ENCODE measurements at regions not wholly inside any gene's neighbourhood (a gene's known extent, or its start where the extent isn't known, plus 50 kb on each side); places are given as distances from the start of the nearest gene placed in this dataset.
"Not testable (repeated sequence)": the region's sequence is repeated elsewhere in the genome, so short reads cannot be mapped to it uniquely, and the experiment has no call there.

DNA sequence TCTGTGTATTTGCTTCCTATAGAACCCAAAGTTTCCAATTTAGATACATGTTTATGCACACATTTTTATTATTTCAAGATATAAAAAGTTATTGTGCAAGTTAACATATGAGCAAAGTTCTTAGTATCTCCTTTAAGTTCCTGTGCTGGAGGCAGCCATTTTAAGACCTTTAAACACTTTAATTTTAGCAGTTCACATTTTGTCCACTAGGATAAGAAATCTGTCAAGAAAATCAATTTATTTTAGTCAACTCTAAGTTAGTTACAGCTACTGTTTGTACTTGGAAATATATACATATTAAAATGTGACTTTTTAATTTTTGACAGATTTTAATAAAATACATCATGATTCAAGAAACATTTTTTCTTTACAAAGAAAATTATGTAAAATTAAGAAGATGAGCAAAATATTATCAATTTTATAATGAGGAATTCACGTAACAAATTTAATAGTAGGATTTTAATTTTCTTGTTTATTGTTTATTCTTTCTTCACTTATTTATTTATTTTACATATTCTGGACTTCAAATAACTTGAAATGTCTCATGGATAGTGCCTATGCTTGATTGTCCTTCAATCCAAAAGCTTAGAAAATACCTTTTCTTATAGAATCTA, 402.6 kb upstream of the GBE1 start:
- ATAC-seq (ENCODE audit: low read depth) = no peak
- H3K4me1 Mint-ChIP-seq = no peaks in the 10 kb centered on the region
- H3K27ac Mint-ChIP-seq = no peak overlapping the region
- H3K9me3 Mint-ChIP-seq = no peaks in the 10 kb centered on the region
- DNase-seq = no peak
- POLR2A ChIA-PET = no interaction called here
- H3K27me3 Mint-ChIP-seq = no peaks in the 10 kb centered on the region
- no peak overlapping the region for H3K4me3 Mint-ChIP-seq
- no peaks in the 10 kb centered on the region for H3K36me3 Mint-ChIP-seq

DNA sequence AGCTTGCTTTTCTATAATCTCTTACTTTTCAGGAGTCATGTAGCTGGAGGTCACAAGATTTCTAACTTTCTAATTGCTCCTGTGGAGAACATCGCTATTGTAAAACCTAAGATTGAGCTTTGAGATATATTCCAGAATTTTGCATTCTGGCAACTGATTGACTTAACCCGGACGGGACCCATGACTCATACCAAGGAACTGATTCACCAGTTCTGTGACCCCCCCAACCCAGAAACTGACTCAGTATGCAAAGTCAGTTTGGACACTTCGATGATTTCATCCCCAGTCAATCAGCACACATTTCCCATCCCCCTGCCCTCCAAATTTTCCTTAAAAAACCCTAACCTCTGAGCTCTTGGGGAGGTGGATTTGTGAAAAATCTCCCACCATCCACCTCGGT, 396.5 kb upstream of the GBE1 start:
- DNase-seq = no peak
- Mint-ChIP-seq H3K4me3 (no peak overlapping the region), H3K27me3 (no peaks in the 10 kb centered on the region), H3K36me3 (no peaks in the 10 kb centered on the region), H3K4me1 (no peaks in the 10 kb centered on the region), H3K27ac (no peak overlapping the region), H3K9me3 (no peaks in the 10 kb centered on the region)
- no peak for ATAC-seq (ENCODE audit: low read depth)
- POLR2A ChIA-PET = no interaction called here

DNA sequence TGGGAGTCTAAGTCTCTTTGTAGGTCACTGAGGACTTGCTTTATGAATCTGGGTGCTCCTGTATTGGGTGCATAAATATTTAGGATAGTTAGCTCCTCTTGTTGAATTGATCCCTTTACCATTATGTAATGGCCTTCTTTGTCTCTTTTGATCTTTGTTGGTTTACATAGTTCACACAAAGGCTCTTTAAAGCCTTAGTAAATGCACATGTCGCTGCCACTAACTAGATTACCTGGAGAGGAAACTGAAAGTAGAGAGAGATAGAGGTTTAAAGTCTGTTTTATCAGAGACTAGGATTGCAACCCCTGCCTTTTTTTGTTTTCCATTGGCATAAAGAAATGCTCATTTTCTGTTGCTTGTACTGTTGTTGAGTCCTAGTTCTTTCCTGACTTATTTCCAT, 392.4 kb upstream of the GBE1 start:
- POLR2A ChIA-PET; DNase-seq; H3K4me1 Mint-ChIP-seq; H3K27me3 Mint-ChIP-seq; H3K27ac Mint-ChIP-seq; H3K4me3 Mint-ChIP-seq; H3K36me3 Mint-ChIP-seq; H3K9me3 Mint-ChIP-seq; ATAC-seq (ENCODE audit: low read depth): not testable (repeated sequence)

DNA sequence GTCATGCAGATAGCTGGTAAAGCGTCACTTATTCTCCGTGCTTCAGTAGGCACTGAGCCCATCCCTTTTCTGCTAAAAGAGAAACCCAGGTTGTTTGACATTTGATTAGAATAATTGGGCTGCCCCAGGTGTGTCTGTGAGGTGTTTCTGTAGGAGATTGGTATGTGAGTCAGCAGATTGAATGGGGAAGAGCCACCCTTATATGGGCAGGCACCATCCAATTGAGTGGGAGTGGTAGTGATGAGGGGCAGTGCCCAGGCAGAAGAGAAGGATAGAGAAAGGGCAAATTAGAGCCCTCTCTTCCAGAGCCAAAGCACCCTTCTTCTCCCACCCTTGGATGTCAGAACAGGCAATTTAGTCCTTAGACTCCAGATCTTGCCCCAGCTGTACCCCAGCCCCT, 384.3 kb upstream of the GBE1 start:
- no peaks in the 10 kb centered on the region for H3K27me3 Mint-ChIP-seq
- no peak overlapping the region for H3K4me3 Mint-ChIP-seq
- ATAC-seq (ENCODE audit: low read depth) (no peak), DNase-seq (no peak)
- POLR2A ChIA-PET = no interaction called here
- no peaks in the 10 kb centered on the region for H3K9me3 Mint-ChIP-seq
- no peak overlapping the region for H3K27ac Mint-ChIP-seq
- no peaks in the 10 kb centered on the region for H3K4me1 Mint-ChIP-seq
- no peaks in the 10 kb centered on the region for H3K36me3 Mint-ChIP-seq

DNA sequence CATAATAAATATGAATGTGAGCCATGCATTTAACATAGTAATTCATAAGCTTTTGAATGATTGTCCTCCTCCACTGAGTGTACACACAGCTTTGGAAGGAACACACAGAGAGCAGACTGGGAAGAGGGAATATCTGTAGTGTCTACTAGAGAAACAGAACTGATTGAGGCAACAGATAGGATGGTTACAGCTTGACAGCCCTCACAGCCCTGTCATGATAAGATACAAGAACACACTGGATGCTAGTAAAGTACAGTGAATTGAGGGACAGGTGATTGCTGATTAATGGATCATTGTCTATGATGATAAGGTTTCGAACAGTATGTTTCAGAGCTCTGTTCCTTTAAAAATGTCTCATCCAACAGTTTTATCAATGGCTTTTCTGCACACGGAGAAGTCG, 383.4 kb upstream of the GBE1 start:
- Mint-ChIP-seq H3K9me3 (no peaks in the 10 kb centered on the region), H3K27ac (no peak overlapping the region), H3K27me3 (no peaks in the 10 kb centered on the region), H3K4me3 (no peak overlapping the region), H3K4me1 (no peaks in the 10 kb centered on the region), H3K36me3 (no peaks in the 10 kb centered on the region)
- POLR2A ChIA-PET = no interaction called here
- ATAC-seq (ENCODE audit: low read depth) (no peak), DNase-seq (no peak)

DNA sequence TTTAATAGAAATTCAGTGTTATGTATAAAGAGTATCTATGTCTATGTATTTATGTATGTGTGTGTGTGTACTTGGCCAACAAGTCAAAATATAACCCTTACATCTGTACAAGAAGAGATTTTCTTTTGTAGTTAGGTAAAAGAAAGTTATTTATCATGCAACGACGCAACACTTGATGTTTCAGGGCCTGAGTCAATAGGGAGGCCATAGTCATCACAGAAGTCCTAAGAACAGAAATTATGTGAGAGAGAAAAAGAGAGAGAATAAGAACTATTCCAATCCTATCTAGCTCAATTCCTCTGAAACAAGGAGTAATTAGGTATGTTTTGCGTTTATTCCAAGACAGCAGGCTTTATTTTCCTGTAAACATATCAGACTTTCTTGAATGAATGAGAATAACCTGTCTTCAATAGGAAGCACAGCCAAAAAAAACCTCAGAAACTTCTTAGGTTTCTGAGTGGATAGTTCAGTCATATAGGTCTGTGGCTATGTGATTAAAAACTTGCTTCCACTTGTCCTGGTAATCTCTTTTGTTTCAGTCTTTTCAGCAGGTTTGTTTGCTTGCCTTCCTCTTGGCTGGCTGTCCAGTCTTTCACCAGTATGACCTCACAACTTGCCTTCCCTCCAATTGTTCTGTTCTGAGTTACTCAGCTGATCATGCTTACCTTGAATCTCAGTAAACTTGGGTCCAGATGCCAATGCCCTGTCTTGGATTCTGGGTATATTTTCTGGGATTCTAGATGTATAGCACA, 382.4 kb upstream of the GBE1 start:
- H3K27ac Mint-ChIP-seq = no peak overlapping the region
- no peaks in the 10 kb centered on the region for H3K27me3 Mint-ChIP-seq
- DNase-seq = no peak
- no peak overlapping the region for H3K4me3 Mint-ChIP-seq
- H3K36me3 Mint-ChIP-seq = no peaks in the 10 kb centered on the region
- POLR2A ChIA-PET = no interaction called here
- no peaks in the 10 kb centered on the region for H3K9me3 Mint-ChIP-seq
- no peak for ATAC-seq (ENCODE audit: low read depth)
- no peaks in the 10 kb centered on the region for H3K4me1 Mint-ChIP-seq

DNA sequence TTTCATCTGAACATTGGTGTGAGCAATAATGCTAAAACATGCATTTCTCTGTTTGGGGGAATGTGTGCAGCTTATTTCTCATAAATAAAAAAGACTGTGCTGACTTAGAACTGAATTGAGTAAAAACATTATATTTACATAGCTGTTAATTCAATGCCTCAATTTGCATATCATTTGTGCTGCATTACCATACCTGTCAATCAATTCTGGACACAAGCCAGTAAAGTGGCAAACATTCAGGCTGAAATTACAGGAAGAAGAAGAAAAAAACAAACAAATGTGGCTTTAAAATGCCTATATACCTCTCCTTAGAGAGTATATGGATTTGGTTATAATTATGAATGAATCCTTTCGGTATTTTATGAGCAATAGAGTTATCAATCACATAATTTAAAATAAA, 380.1 kb upstream of the GBE1 start:
- H3K9me3 Mint-ChIP-seq = no peaks in the 10 kb centered on the region
- POLR2A ChIA-PET = no interaction called here
- H3K4me3 Mint-ChIP-seq = no peak overlapping the region
- ATAC-seq (ENCODE audit: low read depth) = no peak
- no peak for DNase-seq
- H3K4me1 Mint-ChIP-seq = no peaks in the 10 kb centered on the region
- H3K27me3 Mint-ChIP-seq = no peaks in the 10 kb centered on the region
- no peaks in the 10 kb centered on the region for H3K36me3 Mint-ChIP-seq
- H3K27ac Mint-ChIP-seq = no peak overlapping the region

DNA sequence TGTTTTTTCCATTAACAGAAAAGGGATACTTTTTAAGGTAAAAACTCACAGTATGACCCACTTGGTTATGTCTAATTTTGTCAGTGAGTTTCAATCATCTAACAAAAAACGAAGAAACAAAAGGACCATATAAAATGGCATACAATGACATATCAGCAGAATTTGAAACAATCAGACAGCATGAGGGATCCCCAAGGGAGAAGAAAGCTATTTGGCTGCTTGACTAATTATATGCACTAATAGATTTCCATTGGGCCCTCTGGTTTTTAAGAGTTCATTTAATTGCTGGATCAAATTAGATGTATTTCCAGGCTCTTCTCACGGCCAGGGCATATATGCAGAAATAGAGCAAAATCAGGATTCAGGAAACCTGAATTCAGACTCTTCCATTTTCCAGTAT, 376.4 kb upstream of the GBE1 start:
- DNase-seq (no peak), ATAC-seq (ENCODE audit: low read depth) (no peak)
- no peaks in the 10 kb centered on the region for H3K4me1 Mint-ChIP-seq
- no peak overlapping the region for H3K27ac Mint-ChIP-seq
- no peaks in the 10 kb centered on the region for H3K9me3 Mint-ChIP-seq
- POLR2A ChIA-PET = no interaction called here
- H3K27me3 Mint-ChIP-seq = no peaks in the 10 kb centered on the region
- no peak overlapping the region for H3K4me3 Mint-ChIP-seq
- no peaks in the 10 kb centered on the region for H3K36me3 Mint-ChIP-seq

DNA sequence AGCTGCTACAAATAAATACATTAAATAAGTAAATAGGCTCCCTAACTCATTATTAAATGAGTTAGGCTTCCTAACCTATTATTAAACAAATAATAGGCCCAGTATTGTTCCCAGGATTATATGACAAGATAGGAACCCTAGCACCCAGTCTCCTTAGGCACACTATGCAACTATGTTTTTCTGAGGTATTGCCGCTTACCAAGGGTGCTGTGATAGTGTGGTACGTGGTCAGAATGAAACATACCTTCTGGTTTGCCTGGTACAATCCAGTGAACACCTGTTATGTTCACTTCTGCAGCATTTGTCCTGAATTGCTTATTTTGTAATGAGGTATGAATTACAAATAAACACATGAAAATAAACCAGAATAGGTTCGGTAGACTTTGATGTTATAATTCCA, 375.6 kb upstream of the GBE1 start:
- no peaks in the 10 kb centered on the region for H3K36me3 Mint-ChIP-seq
- H3K9me3 Mint-ChIP-seq = no peaks in the 10 kb centered on the region
- DNase-seq = no peak
- no peaks in the 10 kb centered on the region for H3K4me1 Mint-ChIP-seq
- no peak overlapping the region for H3K4me3 Mint-ChIP-seq
- ATAC-seq (ENCODE audit: low read depth) = no peak
- H3K27ac Mint-ChIP-seq = no peak overlapping the region
- POLR2A ChIA-PET = no interaction called here
- no peaks in the 10 kb centered on the region for H3K27me3 Mint-ChIP-seq

DNA sequence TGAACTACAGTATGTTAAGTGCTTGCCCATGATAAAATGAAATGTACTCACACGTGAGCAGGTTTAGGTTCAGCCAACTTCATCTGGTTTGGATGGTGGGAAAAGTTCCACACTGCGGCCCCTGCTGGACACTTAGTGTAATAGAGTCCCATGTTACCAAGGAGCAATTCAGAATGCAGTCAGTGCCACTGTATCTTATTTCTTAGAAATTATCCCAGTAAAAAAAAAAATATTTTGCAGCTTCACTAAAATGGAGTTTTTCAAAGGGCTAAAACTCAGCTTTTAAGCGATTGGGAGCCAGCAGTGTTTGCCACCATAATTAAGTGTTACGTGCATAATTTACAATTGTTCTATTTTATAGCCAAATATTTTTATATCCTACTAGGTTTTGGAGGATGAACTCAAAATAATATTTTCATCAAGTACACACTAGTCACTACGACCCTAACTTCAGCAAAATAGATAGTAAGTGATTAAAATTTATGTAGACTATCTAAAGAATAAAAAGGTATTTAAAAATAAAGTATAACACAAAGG, 371.7 kb upstream of the GBE1 start:
- Mint-ChIP-seq H3K36me3 (no peaks in the 10 kb centered on the region), H3K9me3 (no peaks in the 10 kb centered on the region), H3K27ac (no peak overlapping the region), H3K4me3 (no peak overlapping the region), H3K4me1 (no peaks in the 10 kb centered on the region), H3K27me3 (no peaks in the 10 kb centered on the region)
- peak; percentile 32 for DNase-seq
- POLR2A ChIA-PET = no interaction called here
- no peak for ATAC-seq (ENCODE audit: low read depth)

DNA sequence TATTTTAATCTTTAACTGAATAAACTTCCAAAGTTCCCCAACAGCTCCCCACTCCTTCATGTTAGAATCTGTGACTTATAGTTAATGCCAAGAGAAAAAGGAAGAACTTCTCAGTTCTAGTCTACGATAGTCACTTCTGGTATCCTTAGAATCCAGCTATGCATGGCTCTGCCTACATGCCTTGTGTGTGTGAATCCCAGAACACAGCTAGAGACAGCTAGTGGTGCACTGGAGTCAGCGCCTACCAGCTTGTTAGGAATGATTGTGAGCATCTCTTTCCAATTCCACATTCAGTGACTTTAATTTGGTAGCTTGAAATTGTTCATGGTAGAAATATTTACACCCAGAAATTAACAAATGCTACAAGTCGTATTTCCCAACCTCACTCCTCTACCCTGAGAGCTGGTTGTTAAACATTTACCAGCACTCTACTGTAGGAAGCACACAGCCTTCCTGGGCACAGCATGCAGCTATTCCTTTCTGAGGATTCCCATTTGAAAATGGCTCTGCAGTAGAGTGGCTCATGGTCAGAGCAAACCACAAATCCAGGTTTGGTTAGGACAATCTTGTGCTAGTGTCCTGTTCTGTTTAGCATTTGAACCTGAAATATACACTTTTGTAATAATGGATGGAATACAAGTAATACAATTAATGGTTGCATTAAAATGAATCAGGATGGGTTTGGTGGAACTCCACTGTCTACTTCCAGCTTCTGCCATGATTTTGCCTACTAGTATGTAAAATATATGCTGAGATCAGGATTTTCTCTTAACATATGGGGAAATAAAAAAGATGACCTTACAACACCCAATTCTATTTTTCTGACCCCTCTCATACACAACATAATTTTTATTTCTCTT, 371.0 kb upstream of the GBE1 start:
- Mint-ChIP-seq H3K36me3 (no peaks in the 10 kb centered on the region), H3K27me3 (no peaks in the 10 kb centered on the region), H3K4me1 (no peaks in the 10 kb centered on the region), H3K4me3 (no peak overlapping the region), H3K9me3 (no peaks in the 10 kb centered on the region), H3K27ac (no peak overlapping the region)
- POLR2A ChIA-PET = no interaction called here
- ATAC-seq (ENCODE audit: low read depth) (no peak), DNase-seq (no peak)

DNA sequence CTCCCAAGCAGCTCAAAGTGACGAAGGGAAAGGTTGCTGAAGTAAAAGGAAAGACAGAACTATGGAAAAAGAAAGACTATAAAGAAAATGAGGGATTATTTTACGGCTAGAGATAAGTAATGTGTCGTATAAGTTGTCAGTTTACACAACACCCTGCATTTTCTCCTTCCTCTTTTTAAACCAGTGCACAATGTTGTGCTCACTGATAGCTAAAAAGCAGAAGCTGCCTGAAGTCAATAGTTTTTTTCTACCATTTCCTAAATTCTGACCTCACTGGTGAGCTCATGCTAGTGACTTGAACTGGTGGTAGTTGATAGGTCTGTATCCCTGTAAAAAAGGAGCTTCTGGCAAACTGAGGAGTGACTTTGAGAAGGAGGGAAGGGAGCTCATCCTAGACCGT, 368.6 kb upstream of the GBE1 start:
- H3K36me3 Mint-ChIP-seq = no peaks in the 10 kb centered on the region

DNA sequence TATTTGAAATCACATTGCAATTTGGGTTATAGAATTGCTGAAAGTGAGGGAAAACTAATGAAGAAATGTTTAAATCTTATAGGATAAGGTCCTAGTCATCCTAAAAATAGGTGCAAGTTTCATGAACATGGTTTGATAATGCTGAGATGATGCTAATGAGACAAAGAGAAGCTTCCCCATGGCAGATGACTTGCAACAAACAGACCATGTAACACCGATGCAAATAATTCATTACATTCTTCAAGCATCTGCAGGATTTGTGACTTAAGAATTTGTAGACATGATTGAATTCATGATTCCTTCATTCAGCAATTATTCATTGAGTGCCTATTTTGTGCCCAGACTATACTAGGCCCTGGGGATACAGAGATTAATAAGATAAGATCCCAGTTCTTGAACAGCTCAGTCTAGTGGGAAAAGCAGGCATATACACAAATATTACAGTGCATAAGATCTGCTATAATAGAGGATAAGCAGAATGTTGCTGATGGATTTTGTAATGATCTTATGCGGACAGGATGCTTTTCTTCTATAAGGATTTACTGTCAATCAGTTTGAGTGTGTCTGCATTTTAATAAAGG, 367.9 kb upstream of the GBE1 start:
- DNase-seq (no peak), ATAC-seq (ENCODE audit: low read depth) (no peak)
- Mint-ChIP-seq H3K36me3 (no peaks in the 10 kb centered on the region), H3K9me3 (no peaks in the 10 kb centered on the region), H3K4me1 (no peaks in the 10 kb centered on the region), H3K27ac (no peak overlapping the region), H3K4me3 (no peak overlapping the region), H3K27me3 (no peaks in the 10 kb centered on the region)
- POLR2A ChIA-PET = no interaction called here

More for the DNA sequence above, 368.6 kb upstream of the GBE1 start:
- ATAC-seq (ENCODE audit: low read depth) = no peak
- Mint-ChIP-seq H3K27me3 (no peaks in the 10 kb centered on the region), H3K9me3 (no peaks in the 10 kb centered on the region), H3K4me3 (no peak overlapping the region), H3K4me1 (no peaks in the 10 kb centered on the region), H3K27ac (no peak overlapping the region)
- no peak for DNase-seq
- POLR2A ChIA-PET = no interaction called here
